Neural cell (in vitro differentiated cells): ENCODE measurements at regions not wholly inside any gene's neighbourhood (a gene's known extent, or its start where the extent isn't known, plus 50 kb on each side); places are given as distances from the start of the nearest gene placed in this dataset.

Source experiments
- H2AFZ ChIP-seq: fragments of 200-600, 300-800 bp; sonication (generic), shearing (Covaris generic); 2 replicates; pipeline ENCODE4 v1.6.0; 2014; ENCODE audit warnings: low read depth, mild to moderate bottlenecking, antibody characterized with exemption, low read length, moderate library complexity
- H3F3A ChIP-seq: fragments of 200-600 bp; shearing (Covaris generic); 2 replicates; pipeline ENCODE4 v1.6.1; 2016; ENCODE audit warnings: mild to moderate bottlenecking, moderate library complexity, mixed read lengths, antibody characterized with exemption, low read length; ENCODE audit not compliant: insufficient read depth, poor library complexity, severe bottlenecking
- H3K27ac ChIP-seq: fragments of 200-600, 300-800 bp; sonication (generic), shearing (Covaris generic); 2 replicates; pipeline ENCODE4 v1.5.1; 2014; ENCODE audit warnings: mild to moderate bottlenecking, low read length, moderate library complexity
- H3K27me3 ChIP-seq: fragments of 300-800, 200-600 bp; sonication (generic), shearing (Covaris generic); 2 replicates; pipeline ENCODE4 v1.6.0; 2014; ENCODE audit warnings: mild to moderate bottlenecking, low read depth, low read length, moderate library complexity; ENCODE audit not compliant: insufficient read depth
- H3K36me3 ChIP-seq: fragments of 300-800, 200-600 bp; sonication (generic), shearing (Covaris generic); 2 replicates; pipeline ENCODE4 v1.5.1; 2014; ENCODE audit warnings: mild to moderate bottlenecking, antibody characterized with exemption, low read length, moderate library complexity; ENCODE audit not compliant: insufficient read depth
- H3K4me2 ChIP-seq: fragments of 300-800, 200-600 bp; sonication (generic), shearing (Covaris generic); 2 replicates; pipeline ENCODE4 v1.6.0; 2014; ENCODE audit warnings: mild to moderate bottlenecking, low read length
- H3K4me3 ChIP-seq: fragments of 300-800, 200-600 bp; sonication (generic), shearing (Covaris generic); 2 replicates; pipeline ENCODE4 v1.5.1; 2014; ENCODE audit warnings: mild to moderate bottlenecking, low read length, moderate library complexity
- H3K79me2 ChIP-seq: fragments of 200-600 bp; shearing (Covaris generic); replicated peaks from 2 replicates; pipeline ENCODE4 v1.6.0; 2014; ENCODE audit warnings: mild to moderate bottlenecking, low read length, moderate library complexity; ENCODE audit not compliant: insufficient read depth
- H3K9ac ChIP-seq: fragments of 300-800, 200-600 bp; sonication (generic), shearing (Covaris generic); 2 replicates; pipeline ENCODE4 v1.6.1; 2016; ENCODE audit warnings: mild to moderate bottlenecking, low read length, mixed read lengths
- H3K9me2 ChIP-seq: fragments of 200-600 bp; shearing (Covaris generic); 2 replicates; pipeline ENCODE4 v1.6.1; 2016; ENCODE audit warnings: mild to moderate bottlenecking, low read length, mixed read lengths; ENCODE audit not compliant: insufficient read depth
- H3K9me3 ChIP-seq: fragments of 200-600, 300-800 bp; sonication (generic), shearing (Covaris generic); 2 replicates; pipeline ENCODE4 v1.6.1; 2016; ENCODE audit warnings: mild to moderate bottlenecking, mixed run types, low read length, moderate library complexity, mixed read lengths
- H4K20me1 ChIP-seq: fragments of 200-600 bp; shearing (Covaris generic); 2 replicates; pipeline ENCODE4 v1.6.1; 2016; ENCODE audit warnings: mild to moderate bottlenecking, mixed run types; ENCODE audit not compliant: insufficient read depth
- EP300 ChIP-seq: fragments of 450-650 bp; conservative IDR thresholded peaks from 2 replicates; pipeline ENCODE4 v1.6.1; 2014; ENCODE audit warnings: antibody characterized with exemption, mild to moderate bottlenecking, moderate library complexity; ENCODE audit not compliant: poor library complexity, severe bottlenecking
- EZH2 ChIP-seq: fragments of 200-600, 300-800 bp; shearing (Covaris generic), sonication (generic); IDR thresholded peaks from 2 replicates; pipeline ENCODE4 v1.6.1; 2014; ENCODE audit warnings: antibody characterized with exemption, low read length, borderline replicate concordance, mild to moderate bottlenecking; ENCODE audit not compliant: insufficient read depth, poor library complexity, severe bottlenecking
- MXI1 ChIP-seq: fragments of 450-650 bp; conservative IDR thresholded peaks from 2 replicates; pipeline ENCODE4 v1.6.1; 2014; ENCODE audit warnings: antibody characterized with exemption, mild to moderate bottlenecking; ENCODE audit not compliant: poor library complexity, severe bottlenecking
- POLR2AphosphoS5 ChIP-seq: IDR thresholded peaks from 2 replicates; pipeline ENCODE4 v1.6.1; 2012
- RAD21 ChIP-seq: fragments of 450-650 bp; conservative IDR thresholded peaks from 2 replicates; pipeline ENCODE4 v1.6.1; 2014; ENCODE audit warnings: antibody characterized with exemption, mild to moderate bottlenecking, moderate library complexity
- SMC3 ChIP-seq: fragments of 450-650 bp; conservative IDR thresholded peaks from 2 replicates; pipeline ENCODE4 v1.6.1; 2014; ENCODE audit warnings: antibody characterized with exemption, mild to moderate bottlenecking, moderate library complexity; ENCODE audit not compliant: poor library complexity
- TAF1 ChIP-seq: IDR thresholded peaks from 2 replicates; pipeline ENCODE4 v1.6.1; 2012; ENCODE audit warnings: low read depth
- TF ChIP-seq, protein P1 (sequence below): fragments of 450-650 bp; IDR thresholded peaks from 2 replicates; pipeline ENCODE4 v1.5.1; 2014; ENCODE audit warnings: antibody characterized with exemption, mild to moderate bottlenecking, moderate library complexity; ENCODE audit not compliant: poor library complexity, severe bottlenecking
- TF ChIP-seq, protein P2 (sequence below): IDR thresholded peaks from 2 replicates; pipeline ENCODE4 v1.6.1; 2012; ENCODE audit warnings: borderline replicate concordance

DNA sequence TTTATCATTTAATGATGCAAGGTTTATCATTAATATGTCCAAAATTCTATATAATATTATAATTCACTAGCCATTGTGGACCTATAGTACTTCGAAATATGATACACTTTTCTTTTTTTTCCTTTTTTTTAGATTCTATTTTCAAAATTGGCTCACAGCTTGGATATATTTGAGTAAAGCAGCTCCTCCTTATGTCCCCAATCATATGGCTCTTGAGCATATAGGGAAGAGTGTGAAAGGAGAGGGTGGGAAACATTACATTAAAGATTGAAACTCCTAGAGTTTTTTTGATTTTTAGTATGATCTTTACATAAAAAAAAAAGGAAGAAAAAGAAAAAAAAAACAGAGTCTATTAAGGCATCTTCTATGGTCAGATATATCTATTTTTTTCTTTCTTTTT, 457.9 kb downstream of the RIT2 start:
- Histone ChIP-seq H4K20me1 (no peaks in the 10 kb centered on the region), H3K27me3 (no peaks in the 10 kb centered on the region), H3K79me2 (no peaks in the 10 kb centered on the region), H3K27ac (no peak overlapping the region), H3K9ac (no peak overlapping the region), H3K9me3 (no peaks in the 10 kb centered on the region), H3K36me3 (no peaks in the 10 kb centered on the region), H2AFZ (no peak overlapping the region), H3K4me3 (no peak overlapping the region), H3K9me2 (no peaks in the 10 kb centered on the region), H3K4me2 (no peak overlapping the region), H3F3A (no peaks in the 10 kb centered on the region)
- no peak for TF ChIP-seq EP300
- no peak for TF ChIP-seq POLR2AphosphoS5
- no peak for TF ChIP-seq RAD21
- TF ChIP-seq TAF1, result no peak
- TF ChIP-seq, protein P1, sequence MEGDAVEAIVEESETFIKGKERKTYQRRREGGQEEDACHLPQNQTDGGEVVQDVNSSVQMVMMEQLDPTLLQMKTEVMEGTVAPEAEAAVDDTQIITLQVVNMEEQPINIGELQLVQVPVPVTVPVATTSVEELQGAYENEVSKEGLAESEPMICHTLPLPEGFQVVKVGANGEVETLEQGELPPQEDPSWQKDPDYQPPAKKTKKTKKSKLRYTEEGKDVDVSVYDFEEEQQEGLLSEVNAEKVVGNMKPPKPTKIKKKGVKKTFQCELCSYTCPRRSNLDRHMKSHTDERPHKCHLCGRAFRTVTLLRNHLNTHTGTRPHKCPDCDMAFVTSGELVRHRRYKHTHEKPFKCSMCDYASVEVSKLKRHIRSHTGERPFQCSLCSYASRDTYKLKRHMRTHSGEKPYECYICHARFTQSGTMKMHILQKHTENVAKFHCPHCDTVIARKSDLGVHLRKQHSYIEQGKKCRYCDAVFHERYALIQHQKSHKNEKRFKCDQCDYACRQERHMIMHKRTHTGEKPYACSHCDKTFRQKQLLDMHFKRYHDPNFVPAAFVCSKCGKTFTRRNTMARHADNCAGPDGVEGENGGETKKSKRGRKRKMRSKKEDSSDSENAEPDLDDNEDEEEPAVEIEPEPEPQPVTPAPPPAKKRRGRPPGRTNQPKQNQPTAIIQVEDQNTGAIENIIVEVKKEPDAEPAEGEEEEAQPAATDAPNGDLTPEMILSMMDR, result no peak
- no peak for TF ChIP-seq EZH2
- TF ChIP-seq, protein P2, sequence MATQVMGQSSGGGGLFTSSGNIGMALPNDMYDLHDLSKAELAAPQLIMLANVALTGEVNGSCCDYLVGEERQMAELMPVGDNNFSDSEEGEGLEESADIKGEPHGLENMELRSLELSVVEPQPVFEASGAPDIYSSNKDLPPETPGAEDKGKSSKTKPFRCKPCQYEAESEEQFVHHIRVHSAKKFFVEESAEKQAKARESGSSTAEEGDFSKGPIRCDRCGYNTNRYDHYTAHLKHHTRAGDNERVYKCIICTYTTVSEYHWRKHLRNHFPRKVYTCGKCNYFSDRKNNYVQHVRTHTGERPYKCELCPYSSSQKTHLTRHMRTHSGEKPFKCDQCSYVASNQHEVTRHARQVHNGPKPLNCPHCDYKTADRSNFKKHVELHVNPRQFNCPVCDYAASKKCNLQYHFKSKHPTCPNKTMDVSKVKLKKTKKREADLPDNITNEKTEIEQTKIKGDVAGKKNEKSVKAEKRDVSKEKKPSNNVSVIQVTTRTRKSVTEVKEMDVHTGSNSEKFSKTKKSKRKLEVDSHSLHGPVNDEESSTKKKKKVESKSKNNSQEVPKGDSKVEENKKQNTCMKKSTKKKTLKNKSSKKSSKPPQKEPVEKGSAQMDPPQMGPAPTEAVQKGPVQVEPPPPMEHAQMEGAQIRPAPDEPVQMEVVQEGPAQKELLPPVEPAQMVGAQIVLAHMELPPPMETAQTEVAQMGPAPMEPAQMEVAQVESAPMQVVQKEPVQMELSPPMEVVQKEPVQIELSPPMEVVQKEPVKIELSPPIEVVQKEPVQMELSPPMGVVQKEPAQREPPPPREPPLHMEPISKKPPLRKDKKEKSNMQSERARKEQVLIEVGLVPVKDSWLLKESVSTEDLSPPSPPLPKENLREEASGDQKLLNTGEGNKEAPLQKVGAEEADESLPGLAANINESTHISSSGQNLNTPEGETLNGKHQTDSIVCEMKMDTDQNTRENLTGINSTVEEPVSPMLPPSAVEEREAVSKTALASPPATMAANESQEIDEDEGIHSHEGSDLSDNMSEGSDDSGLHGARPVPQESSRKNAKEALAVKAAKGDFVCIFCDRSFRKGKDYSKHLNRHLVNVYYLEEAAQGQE, result no peak
- TF ChIP-seq SMC3, result no peak
- no peak for TF ChIP-seq MXI1

DNA sequence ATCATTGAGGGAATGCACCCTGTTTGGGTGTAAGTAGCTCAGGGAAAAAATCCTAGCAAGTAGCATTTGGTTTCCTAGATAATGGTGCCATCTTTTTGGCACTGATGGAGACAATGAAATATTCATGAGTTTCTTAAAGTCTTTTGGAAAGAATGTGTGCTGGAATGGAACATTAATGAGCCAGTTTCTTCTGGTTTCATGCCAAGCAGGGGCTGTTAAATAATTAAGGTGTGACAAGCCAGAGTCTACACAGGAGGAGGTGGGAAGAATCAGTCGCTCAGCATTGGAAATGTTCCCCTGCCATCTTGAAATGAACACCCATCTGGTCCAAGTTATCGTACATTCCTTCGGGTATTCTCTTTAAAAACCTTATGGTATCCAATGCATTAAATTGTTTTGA, 457.3 kb downstream of the RIT2 start:
- H3K27me3 ChIP-seq, result no peaks in the 10 kb centered on the region
- no peak overlapping the region for H3K27ac ChIP-seq
- H3K36me3 ChIP-seq, result no peaks in the 10 kb centered on the region
- H3K4me2 ChIP-seq, result no peak overlapping the region
- no peak overlapping the region for H3K9ac ChIP-seq
- H3K4me3 ChIP-seq, result no peak overlapping the region
- H3K9me3 ChIP-seq, result no peaks in the 10 kb centered on the region
- H3K9me2 ChIP-seq, result no peaks in the 10 kb centered on the region
- H3F3A ChIP-seq, result no peaks in the 10 kb centered on the region
- no peaks in the 10 kb centered on the region for H4K20me1 ChIP-seq
- H3K79me2 ChIP-seq, result no peaks in the 10 kb centered on the region
- TF ChIP-seq, protein P2, result no peak
- no peak for TF ChIP-seq POLR2AphosphoS5
- TF ChIP-seq SMC3, result no peak
- TF ChIP-seq EZH2, result no peak
- TF ChIP-seq EP300, result no peak
- TF ChIP-seq, protein P1, result no peak
- TF ChIP-seq MXI1, result no peak
- H2AFZ ChIP-seq, result no peak overlapping the region
